ENCODE measurements at regions not wholly inside any gene's neighbourhood (a gene's known extent, or its start where the extent isn't known, plus 50 kb on each side); places are given as distances from the start of the nearest gene placed in this dataset.

- DNase-seq: no peak
- H3K27me3 ChIP-seq (ENCODE audit: control insufficient read depth in 1 of 2, insufficient read depth in 2 of 2, low read length in 1 of 2): no peaks in the 10 kb centered on the region
- no peak for ATAC-seq (ENCODE audit: low FRiP score)
- H3K36me3 ChIP-seq (ENCODE audit: control insufficient read depth in 1 of 2, insufficient read depth in 2 of 2, low read length in 1 of 2): no peaks in the 10 kb centered on the region
- intact Hi-C loops (cut with DNase I): no loop called here
- no peak overlapping the region for H3K27ac ChIP-seq (ENCODE audit: low read depth in 1 of 2, low read length in 2 of 2)
- no peaks in the 10 kb centered on the region for H3K9me3 ChIP-seq (ENCODE audit: control insufficient read depth, low read length)
- H3K4me1 ChIP-seq (ENCODE audit: control insufficient read depth in 1 of 2, insufficient read depth in 2 of 2, low read length in 2 of 2): no peaks in the 10 kb centered on the region
- H3K4me3 ChIP-seq (ENCODE audit: low read length in 2 of 2): no peak overlapping the region
These were observed 71.5 kb upstream of the SLC39A8 start for GRCh38 chr4:102416765-102417164.

GRCh38 chr4:102420563-102421398 lies 75.5 kb upstream of the SLC39A8 start:
- peak; percentile 68 for ATAC-seq (ENCODE audit: low FRiP score)
- intact Hi-C loops (cut with DNase I): no loop called here
- no peak overlapping the region for H3K27ac ChIP-seq (ENCODE audit: low read depth in 1 of 2, low read length in 2 of 2)

GRCh38 chr4:102422843-102423242 lies 77.6 kb upstream of the SLC39A8 start:
- Histone ChIP-seq H3K9me3 (ENCODE audit: control insufficient read depth, low read length) (no peaks in the 10 kb centered on the region), H3K27ac (ENCODE audit: low read depth in 1 of 2, low read length in 2 of 2) (no peak overlapping the region), H3K4me3 (ENCODE audit: low read length in 2 of 2) (no peak overlapping the region), H3K27me3 (ENCODE audit: control insufficient read depth in 1 of 2, insufficient read depth in 2 of 2, low read length in 1 of 2) (no peaks in the 10 kb centered on the region), H3K36me3 (ENCODE audit: control insufficient read depth in 1 of 2, insufficient read depth in 2 of 2, low read length in 1 of 2) (no peaks in the 10 kb centered on the region), H3K4me1 (ENCODE audit: control insufficient read depth in 1 of 2, insufficient read depth in 2 of 2, low read length in 2 of 2) (no peaks in the 10 kb centered on the region)
- DNase-seq (no peak), ATAC-seq (ENCODE audit: low FRiP score) (no peak)
- 43 to 69% methylated on average over 2 of the region's 2 CpGs for WGBS, 2 donors
- intact Hi-C loops (cut with DNase I): no loop called here

More at GRCh38 chr4:102420563-102421398, 75.5 kb upstream of the SLC39A8 start:
- H3K4me1 ChIP-seq (ENCODE audit: control insufficient read depth in 1 of 2, insufficient read depth in 2 of 2, low read length in 2 of 2): no peaks in the 10 kb centered on the region
- H3K27me3 ChIP-seq (ENCODE audit: control insufficient read depth in 1 of 2, insufficient read depth in 2 of 2, low read length in 1 of 2): no peaks in the 10 kb centered on the region
- no peaks in the 10 kb centered on the region for H3K9me3 ChIP-seq (ENCODE audit: control insufficient read depth, low read length)
- no peak for DNase-seq
- H3K4me3 ChIP-seq (ENCODE audit: low read length in 2 of 2): no peak overlapping the region
- 76 to 88% methylated on average over 1 of the region's 1 CpG for WGBS, 2 donors
- H3K36me3 ChIP-seq (ENCODE audit: control insufficient read depth in 1 of 2, insufficient read depth in 2 of 2, low read length in 1 of 2): no peaks in the 10 kb centered on the region

- intact Hi-C loops (cut with DNase I): no loop called here
- DNase-seq: no peak
- Histone ChIP-seq H3K36me3 (ENCODE audit: control insufficient read depth in 1 of 2, insufficient read depth in 2 of 2, low read length in 1 of 2) (no peaks in the 10 kb centered on the region), H3K4me1 (ENCODE audit: control insufficient read depth in 1 of 2, insufficient read depth in 2 of 2, low read length in 2 of 2) (no peaks in the 10 kb centered on the region), H3K27me3 (ENCODE audit: control insufficient read depth in 1 of 2, insufficient read depth in 2 of 2, low read length in 1 of 2) (no peaks in the 10 kb centered on the region), H3K27ac (ENCODE audit: low read depth in 1 of 2, low read length in 2 of 2) (no peak overlapping the region), H3K4me3 (ENCODE audit: low read length in 2 of 2) (no peak overlapping the region), H3K9me3 (ENCODE audit: control insufficient read depth, low read length) (no peaks in the 10 kb centered on the region)
- ATAC-seq (ENCODE audit: low FRiP score): no peak
These were observed 77.8 kb upstream of the NFKB1 start for GRCh38 chr4:102423375-102423774.

- intact Hi-C loops (cut with DNase I): loop anchor here in 1 of 2 donors (5.0 kb wide), 1 partner anchor 80 kb away; the partner anchor contains the start of gene SLC39A8
- ATAC-seq (ENCODE audit: low FRiP score): no peak
- Histone ChIP-seq H3K27ac (ENCODE audit: low read depth in 1 of 2, low read length in 2 of 2) (no peak overlapping the region), H3K9me3 (ENCODE audit: control insufficient read depth, low read length) (no peaks in the 10 kb centered on the region), H3K36me3 (ENCODE audit: control insufficient read depth in 1 of 2, insufficient read depth in 2 of 2, low read length in 1 of 2) (no peaks in the 10 kb centered on the region), H3K27me3 (ENCODE audit: control insufficient read depth in 1 of 2, insufficient read depth in 2 of 2, low read length in 1 of 2) (no peaks in the 10 kb centered on the region), H3K4me3 (ENCODE audit: low read length in 2 of 2) (no peak overlapping the region), H3K4me1 (ENCODE audit: control insufficient read depth in 1 of 2, insufficient read depth in 2 of 2, low read length in 2 of 2) (peaks cover 0 to 2% of the 10 kb centered on the region in 2 donors)
- no peak for DNase-seq
- WGBS, 2 donors: 78 to 79% methylated on average over 3 of the region's 3 CpGs
These were observed 73.7 kb upstream of the NFKB1 start for GRCh38 chr4:102427371-102427998.

GRCh38 chr4:102428122-102428521 lies 73.0 kb upstream of the NFKB1 start:
- no peaks in the 10 kb centered on the region for H3K27me3 ChIP-seq (ENCODE audit: control insufficient read depth in 1 of 2, insufficient read depth in 2 of 2, low read length in 1 of 2)
- H3K4me3 ChIP-seq (ENCODE audit: low read length in 2 of 2): no peak overlapping the region
- 96 to 97% methylated on average over 4 of the region's 4 CpGs for WGBS, 2 donors
- H3K9me3 ChIP-seq (ENCODE audit: control insufficient read depth, low read length): no peaks in the 10 kb centered on the region
- peaks cover 0 to 2% of the 10 kb centered on the region in 2 donors for H3K4me1 ChIP-seq (ENCODE audit: control insufficient read depth in 1 of 2, insufficient read depth in 2 of 2, low read length in 2 of 2)
- H3K36me3 ChIP-seq (ENCODE audit: control insufficient read depth in 1 of 2, insufficient read depth in 2 of 2, low read length in 1 of 2): no peaks in the 10 kb centered on the region
- no peak for ATAC-seq (ENCODE audit: low FRiP score)
- no peak overlapping the region for H3K27ac ChIP-seq (ENCODE audit: low read depth in 1 of 2, low read length in 2 of 2)
- intact Hi-C loops (cut with DNase I): loop anchor here in 1 of 2 donors (5.0 kb wide), 1 partner anchor 81 kb away; the partner anchor contains the start of gene SLC39A8
- no peak for DNase-seq

- H3K36me3 ChIP-seq (ENCODE audit: control insufficient read depth in 1 of 2, insufficient read depth in 2 of 2, low read length in 1 of 2): no peaks in the 10 kb centered on the region
- ATAC-seq (ENCODE audit: low FRiP score) (no peak), DNase-seq (no peak)
- H3K27me3 ChIP-seq (ENCODE audit: control insufficient read depth in 1 of 2, insufficient read depth in 2 of 2, low read length in 1 of 2): no peaks in the 10 kb centered on the region
- no peaks in the 10 kb centered on the region for H3K9me3 ChIP-seq (ENCODE audit: control insufficient read depth, low read length)
- intact Hi-C loops (cut with DNase I): loop anchor here in 1 of 2 donors (5.0 kb wide), 1 partner anchor 82 kb away; the partner anchor contains the start of gene SLC39A8
- H3K4me1 ChIP-seq (ENCODE audit: control insufficient read depth in 1 of 2, insufficient read depth in 2 of 2, low read length in 2 of 2): peaks cover 0 to 2% of the 10 kb centered on the region in 2 donors
- no peak overlapping the region for H3K27ac ChIP-seq (ENCODE audit: low read depth in 1 of 2, low read length in 2 of 2)
- H3K4me3 ChIP-seq (ENCODE audit: low read length in 2 of 2): no peak overlapping the region
- WGBS, 2 donors: 91 to 93% methylated on average over 7 of the region's 7 CpGs
These were observed 71.6 kb upstream of the NFKB1 start for GRCh38 chr4:102429553-102429952.

- DNase-seq: no peak
- intact Hi-C loops (cut with DNase I): no loop called here
- ATAC-seq (ENCODE audit: low FRiP score): no peak
- 6 to 11% methylated on average over 2 of the region's 2 CpGs for WGBS, 2 donors
- Histone ChIP-seq H3K4me1 (ENCODE audit: control insufficient read depth in 1 of 2, insufficient read depth in 2 of 2, low read length in 2 of 2) (peaks cover 0 to 2% of the 10 kb centered on the region in 2 donors), H3K27ac (ENCODE audit: low read depth in 1 of 2, low read length in 2 of 2) (no peak overlapping the region), H3K27me3 (ENCODE audit: control insufficient read depth in 1 of 2, insufficient read depth in 2 of 2, low read length in 1 of 2) (no peaks in the 10 kb centered on the region), H3K4me3 (ENCODE audit: low read length in 2 of 2) (peak overlapping the region; percentile 67 to 71), H3K9me3 (ENCODE audit: control insufficient read depth, low read length) (no peaks in the 10 kb centered on the region), H3K36me3 (ENCODE audit: control insufficient read depth in 1 of 2, insufficient read depth in 2 of 2, low read length in 1 of 2) (no peaks in the 10 kb centered on the region)
These were observed 70.7 kb upstream of the NFKB1 start for GRCh38 chr4:102430461-102430910.

GRCh38 chr4:102431608-102431961 lies 69.6 kb upstream of the NFKB1 start:
- H3K4me3 ChIP-seq (ENCODE audit: low read length in 2 of 2): no peak overlapping the region
- intact Hi-C loops (cut with DNase I): loop anchor here in 1 of 2 donors (1.0 kb wide), 1 partner anchor 86 kb away; the partner anchor contains the start of gene SLC39A8
- no peaks in the 10 kb centered on the region for H3K36me3 ChIP-seq (ENCODE audit: control insufficient read depth in 1 of 2, insufficient read depth in 2 of 2, low read length in 1 of 2)
- no peaks in the 10 kb centered on the region for H3K9me3 ChIP-seq (ENCODE audit: control insufficient read depth, low read length)
- H3K4me1 ChIP-seq (ENCODE audit: control insufficient read depth in 1 of 2, insufficient read depth in 2 of 2, low read length in 2 of 2): peaks cover 0 to 2% of the 10 kb centered on the region in 2 donors
- H3K27ac ChIP-seq (ENCODE audit: low read depth in 1 of 2, low read length in 2 of 2): no peak overlapping the region
- H3K27me3 ChIP-seq (ENCODE audit: control insufficient read depth in 1 of 2, insufficient read depth in 2 of 2, low read length in 1 of 2): no peaks in the 10 kb centered on the region
- ATAC-seq (ENCODE audit: low FRiP score): no peak
- no peak for DNase-seq

All from aorta (tissue), 5 donors.